Left colon (tissue), 2 donors: ENCODE measurements at regions not wholly inside any gene's neighbourhood (a gene's known extent, or its start where the extent isn't known, plus 50 kb on each side); places are given as distances from the start of the nearest gene placed in this dataset.
"Not testable (repeated sequence)": the region's sequence is repeated elsewhere in the genome, so short reads cannot be mapped to it uniquely, and the experiment has no call there.

Experiments used
- ATAC-seq: fragments of 200-7000 bp; cut with Tn5 transposase; one replicate; pipeline ENCODE4 v1.9.1; 2020; ENCODE audit warnings: mild to moderate bottlenecking, moderate library complexity
- DNase-seq, 2 donors: peaks; one replicate each; pipeline ENCODE4 v3.0.0-alpha.2; 2020
- intact Hi-C, 2 donors: fragments of 100-400 bp; cut with DNase I in 1 of 2; cut with micrococcal nuclease in 1 of 2; formaldehyde crosslinking; loops; one replicate each; pipeline versions ENCODE4 v1.11.2 to v1.14.0; 2022; cut with DNase I, micrococcal nuclease
- donor health status: DM: no; HTN: no; CAD: no.
- donor health status: DM: yes; HTN: yes; CAD: no.

DNA sequence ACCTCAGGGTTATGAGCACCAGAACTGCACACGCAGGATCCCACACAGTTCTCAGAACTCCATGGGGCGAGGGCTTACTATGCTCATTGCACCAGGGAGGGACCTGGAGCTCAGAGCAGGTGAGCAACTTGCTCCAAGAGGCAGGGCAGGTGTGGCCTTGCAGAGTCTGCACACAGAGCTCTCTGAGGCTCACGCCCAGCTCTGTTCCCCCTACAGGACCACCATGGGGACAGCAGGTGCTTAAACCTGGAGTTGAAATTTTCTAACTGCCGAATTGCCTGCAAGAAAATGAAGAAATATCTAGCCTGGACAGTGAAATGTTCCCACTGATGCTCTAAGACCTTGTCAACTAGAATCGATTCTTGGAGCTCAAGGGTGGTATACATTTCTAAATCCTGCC, 49.9 kb upstream of the MSMB start:
- DNase-seq, ATAC-seq, intact Hi-C loops: not testable (repeated sequence)

DNA sequence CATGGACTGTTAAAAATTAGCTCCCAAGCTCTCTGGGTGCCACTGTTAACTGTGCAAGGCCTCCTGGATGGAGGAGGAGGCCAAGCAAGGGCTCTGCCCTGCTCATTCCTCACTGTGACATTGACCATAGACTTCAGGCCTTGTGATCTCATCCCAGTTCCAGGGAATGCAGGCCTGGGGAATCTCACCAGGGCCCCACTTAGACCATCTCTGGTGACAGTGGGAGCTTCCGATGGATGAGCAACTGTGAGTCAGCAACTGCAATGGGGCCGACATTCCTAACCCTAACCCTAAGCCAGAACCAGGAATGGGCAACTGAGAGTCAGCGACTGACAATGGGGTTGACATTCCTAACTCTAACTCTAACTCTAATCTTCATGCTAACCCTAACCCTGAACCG, 50.4 kb upstream of the MSMB start:
- ATAC-seq (no peak), DNase-seq (no peak)
- intact Hi-C loops, result no loop called here

DNA sequence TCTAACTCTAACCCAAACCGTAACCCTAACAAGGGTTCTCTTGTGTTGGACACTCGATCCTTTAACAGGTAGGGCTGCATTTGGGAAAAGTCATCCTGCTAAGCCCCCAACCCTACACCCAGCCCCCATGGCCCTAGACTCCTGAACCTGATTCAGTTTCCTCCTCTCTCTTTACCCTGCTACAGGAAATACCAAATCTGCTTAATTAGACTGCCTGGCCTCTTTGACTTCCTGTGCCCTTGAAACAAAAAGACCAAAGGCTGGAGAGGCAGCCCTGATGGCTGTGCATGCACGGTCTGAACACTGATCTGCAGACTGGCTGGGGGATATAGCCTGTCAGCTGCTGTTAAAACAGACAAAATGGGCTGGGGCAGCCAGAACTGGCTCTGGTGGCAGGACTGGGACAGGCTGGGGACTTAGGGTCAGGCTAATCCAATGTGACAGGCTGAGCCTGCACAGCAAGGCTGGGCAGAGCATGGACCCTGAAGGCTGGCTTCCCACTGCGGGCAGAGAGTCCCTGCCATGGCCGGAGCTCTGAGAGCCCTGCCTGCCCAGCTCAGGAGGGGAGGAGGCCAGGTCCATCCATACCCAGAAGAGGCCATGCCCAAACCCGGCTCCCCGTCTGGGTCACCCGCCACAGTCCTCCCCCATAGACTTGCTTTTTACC, 51.0 kb upstream of the MSMB start:
- DNase-seq (no peak), ATAC-seq (no peak)
- intact Hi-C loops, result no loop called here

DNA sequence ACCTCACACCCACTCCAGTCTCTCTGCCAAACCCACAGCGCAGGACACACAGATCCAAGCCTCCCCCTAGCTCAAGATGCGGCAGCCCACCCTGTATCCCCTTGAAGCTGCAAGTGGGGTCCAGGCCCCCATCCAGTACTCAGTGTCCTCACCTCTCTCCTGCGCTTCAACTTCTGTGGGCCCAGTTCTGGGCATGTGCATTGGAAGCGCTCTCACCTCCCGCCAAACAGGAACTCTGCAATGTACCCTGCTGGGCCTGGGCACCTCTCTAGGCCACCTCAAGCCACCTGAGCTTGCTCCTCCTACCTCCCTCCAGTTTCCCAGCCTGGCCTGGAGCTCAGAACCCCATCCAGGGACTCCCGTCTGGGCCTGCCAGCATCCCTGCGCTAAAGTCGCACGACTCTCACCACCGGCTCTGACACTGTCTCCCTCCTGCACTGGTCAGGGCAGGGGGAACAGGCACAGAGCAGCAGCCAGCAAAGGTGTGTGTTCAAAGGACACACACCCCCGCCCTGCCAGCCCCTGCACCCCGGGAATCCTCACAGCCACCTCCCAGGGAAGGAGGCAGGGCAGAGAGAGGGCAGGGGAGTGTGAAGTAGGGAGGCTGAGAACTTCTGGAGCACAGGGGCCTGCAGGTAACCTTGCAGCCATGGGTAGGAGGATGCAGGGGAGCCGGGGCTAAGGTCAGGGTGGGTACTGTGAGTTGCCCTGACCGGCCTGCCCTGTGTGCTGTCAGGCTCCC, 51.7 kb upstream of the MSMB start:
- intact Hi-C loops, result no loop called here
- DNase-seq, result no peak

DNA sequence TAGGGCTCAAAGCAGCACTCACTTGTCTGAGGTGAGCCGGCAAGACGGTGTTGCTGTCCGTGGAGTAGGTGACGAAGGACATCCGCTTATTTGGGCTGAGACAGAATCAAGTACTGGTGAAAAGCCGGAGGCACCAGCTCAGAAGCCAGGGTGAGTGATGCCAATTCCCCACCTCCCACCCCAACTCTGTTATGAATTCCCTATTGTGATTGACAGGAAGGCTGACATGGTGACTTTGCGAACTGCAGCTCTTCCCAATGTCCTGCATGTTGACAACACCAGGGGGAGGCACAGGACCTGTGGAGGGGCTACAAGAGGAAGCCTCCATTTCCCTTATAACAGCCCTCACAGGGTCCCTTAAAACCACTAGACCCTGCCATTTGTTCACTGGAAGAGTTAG, 52.3 kb upstream of the MSMB start:
- intact Hi-C loops, result no loop called here
- no peak for ATAC-seq
- no peak for DNase-seq

More for the DNA sequence above, 51.7 kb upstream of the MSMB start:
- ATAC-seq, result no peak

DNA sequence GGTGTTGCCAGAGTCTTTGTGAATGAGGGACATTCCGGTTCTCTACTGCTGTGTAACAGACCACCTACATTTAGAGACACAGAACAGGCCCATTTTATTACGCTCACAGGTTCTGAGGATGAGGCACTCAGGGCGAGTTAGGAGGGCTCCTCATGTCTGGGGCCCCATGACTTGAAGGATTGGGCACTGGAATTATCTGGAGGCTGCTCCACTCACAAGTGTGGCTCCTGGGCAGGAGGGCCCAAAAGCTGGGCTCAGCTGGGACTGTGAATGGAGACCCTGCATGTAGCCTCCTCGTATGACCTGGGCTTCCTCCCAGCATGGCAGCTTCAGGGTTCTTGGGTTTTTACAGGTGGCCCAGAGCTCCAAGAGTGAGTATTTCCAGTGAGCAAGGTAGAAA, 52.9 kb upstream of the MSMB start:
- ATAC-seq, intact Hi-C loops, DNase-seq: not testable (repeated sequence)

DNA sequence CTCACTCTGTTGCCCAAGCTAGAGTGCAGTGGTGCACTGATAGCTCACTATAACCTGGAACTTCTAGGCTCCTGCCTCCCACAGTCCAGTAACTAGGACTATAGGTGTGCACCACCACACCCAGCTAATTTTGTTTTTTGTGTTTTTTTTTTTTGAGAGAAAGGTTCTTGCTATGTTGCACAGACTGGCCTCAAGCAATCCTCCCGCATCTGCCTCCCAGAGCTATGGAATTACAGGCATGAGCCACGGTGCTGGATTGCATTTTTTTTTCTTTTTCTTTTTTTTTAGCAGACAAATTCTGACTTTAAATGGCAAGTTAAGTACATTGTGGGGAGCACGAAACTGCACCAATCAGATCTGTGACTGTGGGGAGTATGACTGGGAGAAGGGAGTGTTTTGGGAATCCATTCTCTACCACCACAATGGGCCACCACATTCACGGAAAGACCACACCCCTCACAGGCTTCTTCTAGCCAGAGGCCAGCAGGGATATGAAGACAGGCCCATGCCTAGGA, 58.1 kb upstream of the MSMB start:
- ATAC-seq, result no peak
- intact Hi-C loops, result no loop called here
- no peak for DNase-seq

DNA sequence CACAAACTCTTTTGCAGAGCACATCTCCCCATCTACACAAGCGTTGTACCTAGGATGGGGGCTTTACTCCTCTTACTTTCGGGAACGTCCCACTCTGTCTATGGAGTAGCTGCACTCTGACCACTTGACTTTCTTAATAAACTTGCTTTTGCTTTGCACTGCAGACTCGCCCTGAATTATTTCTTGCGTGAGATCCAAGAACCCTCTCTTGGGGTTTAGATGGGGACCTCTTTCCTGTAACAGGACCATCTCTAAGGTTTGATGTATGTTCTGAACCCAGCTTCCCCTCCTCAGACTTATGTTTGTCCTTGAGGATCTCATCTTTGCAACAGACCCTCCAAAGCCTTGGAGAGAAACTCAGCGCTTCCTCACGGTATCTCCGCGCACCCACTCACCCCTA, 59.3 kb upstream of the MSMB start:
- DNase-seq, intact Hi-C loops, ATAC-seq: not testable (repeated sequence)

DNA sequence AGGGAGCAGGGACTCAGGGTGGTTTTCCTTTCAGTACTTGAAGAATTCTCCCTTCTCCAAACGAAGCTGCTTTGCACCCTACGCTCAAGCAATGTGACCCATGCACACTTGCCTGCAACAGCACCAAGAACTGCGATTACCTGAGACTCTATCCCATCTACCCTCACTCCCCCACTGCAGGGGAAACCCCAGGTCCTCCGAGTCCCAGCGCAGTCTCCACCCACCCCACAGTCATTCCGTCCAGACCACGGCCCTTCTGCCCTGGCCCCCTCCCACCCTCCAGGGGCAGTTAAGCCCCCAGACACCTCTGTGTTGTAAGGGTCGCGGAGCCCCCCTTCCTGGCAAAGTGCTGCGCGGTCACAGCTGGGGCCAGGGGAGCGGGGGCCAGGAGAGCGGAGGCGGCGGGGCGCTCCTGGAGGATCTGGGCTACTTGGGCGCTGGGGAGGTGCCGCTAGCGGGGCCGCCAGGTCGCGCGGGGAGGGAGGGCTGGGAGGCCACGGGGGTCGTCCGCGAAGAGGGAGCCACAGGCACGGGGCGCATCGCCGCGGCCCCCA, 59.9 kb upstream of the MSMB start:
- DNase-seq, intact Hi-C loops: not testable (repeated sequence)
- peak; percentile 12 for ATAC-seq

DNA sequence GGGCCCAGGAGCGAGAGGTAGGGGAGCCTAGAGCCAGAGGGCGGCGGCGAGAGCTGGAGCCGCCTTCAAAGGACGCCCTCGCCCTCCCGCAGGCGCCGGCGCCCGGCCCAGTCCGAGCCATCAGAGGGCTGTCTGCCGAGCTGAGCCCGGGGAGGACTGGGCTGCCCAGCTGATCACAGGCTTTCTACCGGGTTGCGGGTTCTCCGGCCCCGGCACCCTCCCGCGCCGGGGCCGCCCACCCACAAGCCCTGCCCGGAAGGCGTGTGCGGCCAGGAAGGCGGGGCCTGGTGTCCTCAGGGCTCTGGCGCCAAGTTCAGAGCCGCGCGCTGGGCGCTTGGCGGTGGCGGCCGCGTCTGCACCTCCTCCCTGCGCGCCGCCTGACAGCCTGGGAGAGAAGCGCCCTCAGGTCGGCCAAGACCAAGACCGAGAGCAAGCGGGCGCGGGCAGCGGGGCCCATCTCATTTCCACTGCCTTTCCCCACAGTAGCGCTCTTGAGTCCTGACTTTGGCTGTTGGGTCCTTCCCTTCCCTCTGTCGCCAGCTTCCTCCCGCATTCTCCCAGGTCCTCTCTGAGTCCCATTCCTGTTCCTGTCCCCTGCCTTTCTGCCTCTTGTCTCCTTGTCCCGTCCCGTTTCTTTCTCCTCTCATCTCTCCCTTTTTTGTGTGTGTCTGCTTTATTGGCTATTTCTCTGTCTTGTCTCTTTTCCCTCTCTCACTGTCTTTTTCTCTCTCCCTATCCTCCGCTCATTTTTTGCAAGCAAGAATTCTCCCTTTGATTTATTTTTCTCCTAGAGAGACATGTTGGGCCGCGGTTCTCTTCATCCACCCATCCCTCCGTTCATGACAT, 60.6 kb upstream of the MSMB start:
- intact Hi-C loops, result no loop called here
- DNase-seq (peak in 1 of 2 donors; percentile 65), ATAC-seq (peak; percentile 98)

DNA sequence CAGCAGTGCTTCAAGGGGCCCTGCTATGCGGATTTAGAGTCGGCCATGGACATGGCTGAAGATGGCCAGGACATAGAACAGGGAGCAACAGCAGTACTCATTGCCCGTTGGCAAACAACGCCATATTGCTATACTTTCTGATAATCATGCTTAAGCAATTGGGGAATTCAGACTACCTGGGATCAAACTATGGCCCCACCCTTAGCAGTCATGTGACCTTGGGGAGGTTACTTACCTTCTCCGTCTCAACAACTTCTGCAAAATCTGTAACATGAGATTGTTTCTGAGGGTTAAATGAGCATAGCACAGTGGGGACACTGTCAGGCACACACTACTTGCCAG, 62.1 kb upstream of the MSMB start:
- intact Hi-C loops, DNase-seq, ATAC-seq: not testable (repeated sequence)

DNA sequence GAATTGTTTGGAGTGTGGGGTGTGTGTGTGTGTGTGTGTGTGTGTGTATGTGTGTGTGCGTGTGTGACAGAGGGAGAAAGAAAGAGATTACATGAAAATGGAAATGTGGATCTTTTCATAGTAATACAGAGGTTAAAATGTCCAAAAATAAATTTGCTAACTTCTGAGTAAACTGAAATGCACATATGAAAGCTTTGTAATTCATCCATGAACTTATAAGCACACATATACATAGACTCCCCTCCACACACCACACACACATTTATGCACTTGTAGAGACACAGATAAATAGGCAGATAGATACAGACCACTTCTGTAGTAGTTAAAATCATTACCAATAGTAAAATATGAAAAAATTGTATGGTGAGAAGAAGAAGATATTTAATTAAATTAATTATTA, 108.2 kb upstream of the MSMB start:
- ATAC-seq, intact Hi-C loops, DNase-seq: not testable (repeated sequence)

DNA sequence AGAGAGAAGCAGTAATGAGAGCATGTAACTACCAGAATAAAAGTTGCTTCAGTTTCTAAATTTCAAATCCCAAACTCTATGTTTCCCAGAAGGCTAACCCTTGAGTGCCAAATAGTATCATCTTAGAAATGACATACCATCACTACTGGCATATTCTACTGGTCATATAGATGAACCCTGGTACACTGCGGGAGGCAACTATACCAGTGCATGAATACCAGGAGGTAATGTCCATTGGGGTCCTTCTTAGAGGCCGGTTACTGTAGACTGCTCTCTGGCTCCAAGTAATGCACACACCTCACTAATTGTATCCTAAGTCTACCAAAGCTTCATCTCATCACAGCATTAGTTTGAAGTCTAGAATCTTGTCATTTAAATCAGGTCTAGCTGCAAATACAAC, 108.6 kb upstream of the MSMB start:
- DNase-seq, ATAC-seq, intact Hi-C loops: not testable (repeated sequence)

DNA sequence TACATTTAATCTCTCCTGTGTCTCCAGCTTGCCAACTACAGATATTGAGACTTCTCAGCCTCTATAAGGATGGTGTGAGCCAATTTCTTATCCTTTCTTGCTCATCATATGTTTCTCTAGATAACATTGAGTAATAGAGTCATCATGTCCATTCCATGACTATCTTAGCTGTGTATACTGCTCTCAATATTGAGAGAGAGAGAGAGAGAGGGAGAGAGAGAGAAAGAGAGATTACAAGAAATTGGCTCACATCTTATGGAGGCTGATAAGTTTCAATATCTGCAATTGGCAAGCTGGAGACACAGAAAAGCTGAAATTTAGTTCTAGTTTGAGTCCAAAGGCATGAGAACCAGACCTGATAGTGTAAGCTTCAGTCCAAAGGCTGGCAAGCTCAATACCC, 110.8 kb upstream of the MSMB start:
- intact Hi-C loops, DNase-seq, ATAC-seq: not testable (repeated sequence)

DNA sequence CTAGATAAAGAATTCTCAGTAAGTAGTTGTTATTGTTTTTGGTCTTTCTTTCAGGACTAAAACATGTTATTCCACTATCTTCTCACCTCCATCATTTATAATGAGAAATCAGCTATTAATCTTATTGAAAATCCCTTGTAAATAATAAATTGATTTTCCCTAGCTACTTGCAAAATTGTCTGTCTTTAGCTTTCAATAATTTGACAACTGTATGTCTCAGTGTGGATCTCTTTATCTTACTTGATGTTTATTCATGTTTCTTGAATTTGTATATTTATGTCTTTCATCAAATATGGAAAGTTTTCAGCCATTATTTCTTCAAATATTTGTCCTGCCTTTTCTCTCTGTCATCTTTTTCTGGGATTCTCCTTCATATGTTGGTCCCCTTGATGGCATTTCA, 117.1 kb upstream of the ANTXRL start:
- no peak for DNase-seq
- intact Hi-C loops, result no loop called here
- ATAC-seq, result no peak

DNA sequence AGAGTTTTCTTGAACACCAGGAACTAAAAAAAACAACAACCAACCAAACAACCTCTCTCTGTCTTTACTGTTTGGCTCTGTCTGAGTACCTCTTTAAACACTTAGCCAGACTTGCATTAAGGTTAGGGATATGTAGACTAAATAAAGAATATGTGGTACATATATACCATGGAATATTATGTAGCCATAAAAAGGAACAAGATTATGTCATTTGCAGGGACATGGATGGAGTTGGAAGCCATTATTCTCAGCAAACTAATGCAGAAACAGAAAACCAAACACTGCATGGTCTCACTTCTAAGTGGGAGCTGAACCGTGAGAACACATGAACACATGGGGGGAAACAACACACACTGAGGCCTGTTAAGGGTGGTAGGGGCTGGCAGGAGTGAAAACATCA, 116.0 kb upstream of the ANTXRL start:
- DNase-seq (no peak), ATAC-seq (no peak)
- intact Hi-C loops, result no loop called here

DNA sequence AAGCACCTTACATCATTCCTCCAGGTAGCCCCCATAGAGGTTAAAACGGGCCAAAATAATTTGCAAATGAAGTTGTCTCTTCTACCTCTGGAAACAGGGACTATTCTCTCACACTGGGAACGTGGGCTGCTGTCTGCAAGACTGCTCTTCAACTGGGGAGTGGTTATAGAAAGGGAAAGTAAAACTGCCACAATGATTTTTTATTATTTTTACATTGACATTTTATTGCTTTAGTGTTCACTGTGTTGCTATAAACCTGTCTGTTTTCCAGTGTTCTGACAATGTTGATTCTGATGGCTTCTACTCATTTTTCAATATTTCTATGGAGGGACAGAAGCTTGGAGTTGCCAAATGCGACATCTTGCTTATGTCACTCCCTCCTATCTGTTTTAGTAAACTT, 115.1 kb upstream of the ANTXRL start:
- intact Hi-C loops, result no loop called here
- ATAC-seq, result peak; percentile 100
- DNase-seq, result no peak

DNA sequence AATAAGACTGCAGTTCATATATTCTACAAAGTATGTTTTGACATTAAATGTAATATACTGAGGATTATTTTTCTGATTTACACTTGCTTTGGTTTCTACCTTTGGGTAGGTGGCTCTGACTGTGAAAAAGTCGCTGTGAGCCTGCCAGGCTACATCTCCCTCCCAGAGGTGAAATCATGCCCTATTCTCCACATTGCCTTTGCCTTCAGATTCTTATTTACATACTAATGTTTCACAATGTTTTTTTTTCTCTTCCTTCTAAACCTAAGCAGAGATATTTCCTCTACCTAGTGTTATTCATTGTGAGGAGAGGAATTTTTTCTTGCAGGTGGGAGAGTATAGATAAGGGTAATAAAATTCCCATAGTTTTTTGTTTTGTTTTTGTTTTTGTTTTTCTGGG, 111.5 kb upstream of the ANTXRL start:
- no peak for DNase-seq
- intact Hi-C loops, result no loop called here
- no peak for ATAC-seq

DNA sequence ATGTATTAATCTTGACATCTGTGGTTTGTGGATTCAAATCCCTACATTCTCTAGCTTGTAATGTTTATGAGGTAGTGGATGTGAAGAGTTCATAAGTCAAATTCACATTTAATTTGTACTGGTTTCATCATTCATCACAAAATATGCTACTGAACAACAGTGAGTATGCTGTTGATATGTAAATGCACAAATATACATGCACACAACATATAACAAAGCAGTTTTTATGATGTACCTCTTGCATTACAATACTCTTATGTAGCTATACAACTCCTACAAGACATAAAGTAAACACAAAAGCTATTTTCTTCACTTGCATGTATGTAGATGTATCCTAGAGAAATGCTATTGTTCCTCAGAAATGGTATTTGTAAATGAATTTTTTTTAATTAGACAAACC, 111.0 kb upstream of the ANTXRL start:
- ATAC-seq (no peak), DNase-seq (no peak)
- intact Hi-C loops, result no loop called here
